A549 (cell line): ENCODE measurements at regions not wholly inside any gene's neighbourhood (a gene's known extent, or its start where the extent isn't known, plus 50 kb on each side); places are given as distances from the start of the nearest gene placed in this dataset.

Experiments used
- ATAC-seq, 2 experiments: fragments of 200-7000 bp in 1 of 2; fragments of >200 bp in 1 of 2; cut with Nextera tagmentation in 1 of 2; cut with Tn5 transposase in 1 of 2; 3 replicates each; pipeline versions ENCODE4 v1.8.0 to v1.9.1; 2018 to 2020; ENCODE audit warnings: mild to moderate bottlenecking in 1 of 2, moderate library complexity in 1 of 2
- CTCF ChIA-PET: fragments of 300-600 bp; sonication (Branson Sonifier 250); formaldehyde crosslinking; extraction: SDS; loops from one replicate; lab custom pipeline; 2021; ENCODE audit warnings: antibody characterized with exemption, inconsistent platforms; lab: Yijun Ruan, JAX
- POLR2A ChIA-PET: fragments of 350-600 bp; formaldehyde crosslinking; extraction: SDS; loops from one replicate; lab custom pipeline; 2021; ENCODE audit warnings: antibody characterized with exemption, inconsistent platforms; lab: Yijun Ruan, JAX
- DNase-seq, 2 experiments: peaks; one replicate each; pipeline versions ENCODE4 v3.0.0 to v3.0.0-alpha.2; 2011 to 2016; ENCODE audit warnings: low read depth in 1 of 2, low spot score in 1 of 2
- FAIRE-seq: peaks from 2 replicates; lab custom pipeline; 2011; peaks lifted over from hg19 to GRCh38; lab: Jason Lieb, UNC
- H3K27ac ChIP-seq, 2 experiments: fragments of >200 bp; sonication (Bioruptor Twin); formaldehyde crosslinking; 3 replicates each; pipeline ENCODE4 v1.5.1; 2016 to 2017
- H3K4me1 ChIP-seq: fragments of >200 bp; sonication (Bioruptor Twin); formaldehyde crosslinking; 3 replicates; pipeline ENCODE4 v1.6.1; 2016
- H3K4me2 ChIP-seq: fragments of >200 bp; sonication (Bioruptor Twin); formaldehyde crosslinking; 3 replicates; pipeline ENCODE4 v1.6.1; 2016
- H3K4me3 ChIP-seq: fragments of >200 bp; sonication (Bioruptor Twin); formaldehyde crosslinking; 3 replicates; pipeline ENCODE4 v1.5.1; 2016
- H3K9me3 ChIP-seq: fragments of >200 bp; sonication (Bioruptor Twin); formaldehyde crosslinking; 3 replicates; pipeline ENCODE4 v1.6.1; 2016
- CBX2 ChIP-seq: fragments of 200-600 bp; sonication (generic); IDR thresholded peaks from 2 replicates; pipeline ENCODE4 v1.6.1; 2016; ENCODE audit warnings: low read depth, mild to moderate bottlenecking, borderline replicate concordance
- CBX8 ChIP-seq: fragments of 200-600 bp; sonication (generic); IDR thresholded peaks from 2 replicates; pipeline ENCODE4 v1.6.1; 2016
- EHMT2 ChIP-seq: fragments of 200-600 bp; sonication (generic); IDR thresholded peaks from 2 replicates; pipeline ENCODE4 v1.6.1; 2016; ENCODE audit warnings: antibody characterized with exemption, low read depth, mild to moderate bottlenecking, moderate library complexity
- EP300 ChIP-seq, 2 experiments: fragments of >200 bp; sonication (Bioruptor Twin); formaldehyde crosslinking; IDR thresholded peaks; 2 replicates in 1 of 2; 3 replicates in 1 of 2; pipeline ENCODE4 v1.6.1; 2016 to 2017
- FOSB ChIP-seq: fragments of 250-450 bp; sonication (Bioruptor Pico); IDR thresholded peaks from 2 replicates; pipeline ENCODE4 v1.5.0; 2020; ENCODE audit warnings: mild to moderate bottlenecking, moderate library complexity
- FOSL2 ChIP-seq, 2 experiments: fragments of 450-650 bp in 1 of 2; fragments of >200 bp in 1 of 2; sonication (Bioruptor Twin) in 1 of 2; formaldehyde crosslinking; IDR thresholded peaks; 2 replicates each; pipeline versions ENCODE4 v1.5.0 to v1.6.1; 2016 to 2020; ENCODE audit warnings: mild to moderate bottlenecking in 1 of 2, moderate library complexity in 1 of 2
- FOXS1 ChIP-seq: fragments of 250-450 bp; sonication (Bioruptor Pico); IDR thresholded peaks from 2 replicates; pipeline ENCODE4 v1.5.0; 2020; ENCODE audit warnings: mild to moderate bottlenecking, moderate library complexity
- HDAC2 ChIP-seq: fragments of 200-600 bp; sonication (generic); IDR thresholded peaks from 2 replicates; pipeline ENCODE4 v1.6.1; 2016
- HOXB13 ChIP-seq: fragments of 250-450 bp; sonication (Bioruptor Pico); IDR thresholded peaks from 2 replicates; pipeline ENCODE4 v1.5.0; 2020; ENCODE audit warnings: low read depth, mild to moderate bottlenecking, moderate library complexity
- HOXB5 ChIP-seq: fragments of 250-450 bp; sonication (Bioruptor Pico); IDR thresholded peaks from 2 replicates; pipeline ENCODE4 v1.5.0; 2020; ENCODE audit warnings: mild to moderate bottlenecking, moderate library complexity
- JUNB ChIP-seq: fragments of >200 bp; sonication (Bioruptor Twin); formaldehyde crosslinking; IDR thresholded peaks from 2 replicates; pipeline ENCODE4 v1.6.1; 2016
- KDM1A ChIP-seq: fragments of 200-600 bp; sonication (generic); IDR thresholded peaks from 2 replicates; pipeline ENCODE4 v1.6.1; 2016; ENCODE audit warnings: low read depth, mild to moderate bottlenecking
- MAFK ChIP-seq: fragments of 450-650 bp; IDR thresholded peaks from 2 replicates; pipeline ENCODE4 v1.6.1; 2014; ENCODE audit not compliant: partially characterized antibody
- MYC ChIP-seq: IDR thresholded peaks from 2 replicates; pipeline ENCODE4 v1.6.1; 2012; ENCODE audit warnings: mild to moderate bottlenecking, inconsistent platforms, low read length, improper control_type of control experiment, borderline replicate concordance
- NR3C1 ChIP-seq: fragments of >200 bp; sonication (Bioruptor Twin); formaldehyde crosslinking; IDR thresholded peaks from 3 replicates; pipeline ENCODE4 v1.6.1; 2017
- PBX3 ChIP-seq: IDR thresholded peaks from 2 replicates; pipeline ENCODE4 v1.6.1; 2012
- POLR2A ChIP-seq: IDR thresholded peaks from 2 replicates; pipeline ENCODE4 v1.6.1; 2012; ENCODE audit warnings: mild to moderate bottlenecking, low read length
- POLR2AphosphoS2 ChIP-seq: conservative IDR thresholded peaks from 2 replicates; pipeline ENCODE4 v1.6.1; 2012; ENCODE audit warnings: low read length, improper control_type of control experiment, inconsistent platforms
- RFX5 ChIP-seq: fragments of 450-650 bp; IDR thresholded peaks from 2 replicates; pipeline ENCODE4 v1.7.1; 2014; ENCODE audit warnings: antibody characterized with exemption, mild to moderate bottlenecking, moderate library complexity
- RNF2 ChIP-seq: fragments of 200-600 bp; sonication (generic); IDR thresholded peaks from 2 replicates; pipeline ENCODE4 v1.6.1; 2016; ENCODE audit warnings: low read depth, mild to moderate bottlenecking, antibody characterized with exemption, moderate library complexity, borderline replicate concordance
- TFCP2L1 ChIP-seq: fragments of 250-450 bp; sonication (Bioruptor Pico); IDR thresholded peaks from 2 replicates; pipeline ENCODE4 v1.5.0; 2021; ENCODE audit warnings: mild to moderate bottlenecking
- WGBS: methylation state at CpG from one replicate; pipeline ENCODE4 v1.1.6; 2017; ENCODE audit errors: missing lambda C conversion rate; 5-methylcytosine and 5-hydroxymethylcytosine counted together
- TF ChIP-seq, protein P1 (sequence below): fragments of 150-350 bp; IDR thresholded peaks from 2 replicates; pipeline ENCODE4 v1.6.1; 2014; ENCODE audit warnings: low read depth, mild to moderate bottlenecking, low read length
- TF ChIP-seq, protein P2 (sequence below): IDR thresholded peaks from 2 replicates; pipeline ENCODE4 v1.6.1; 2012; ENCODE audit warnings: low read depth, borderline replicate concordance
- TF ChIP-seq, protein P3 (sequence below): fragments of >200 bp; sonication (Bioruptor Twin); formaldehyde crosslinking; IDR thresholded peaks from 3 replicates; pipeline ENCODE4 v1.5.1; 2016
- TF ChIP-seq, protein P4 (sequence below): fragments of >200 bp; sonication (Bioruptor Twin); formaldehyde crosslinking; IDR thresholded peaks from 3 replicates; pipeline ENCODE4 v1.6.1; 2016

- ChIA-PET POLR2A (no interaction called here), CTCF (no interaction called here)
- Histone ChIP-seq H3K4me2 (no peak overlapping the region), H3K4me3 (no peak overlapping the region), H3K4me1 (no peaks in the 10 kb centered on the region), H3K9me3 (no peaks in the 10 kb centered on the region), H3K27ac (no peak overlapping the region)
- DNase-seq (no peak), FAIRE-seq (no peak), ATAC-seq (no peak)
- TF ChIP-seq POLR2AphosphoS2 (no peak), PBX3 (no peak), CBX2 (no peak)
- TF ChIP-seq, protein P1, sequence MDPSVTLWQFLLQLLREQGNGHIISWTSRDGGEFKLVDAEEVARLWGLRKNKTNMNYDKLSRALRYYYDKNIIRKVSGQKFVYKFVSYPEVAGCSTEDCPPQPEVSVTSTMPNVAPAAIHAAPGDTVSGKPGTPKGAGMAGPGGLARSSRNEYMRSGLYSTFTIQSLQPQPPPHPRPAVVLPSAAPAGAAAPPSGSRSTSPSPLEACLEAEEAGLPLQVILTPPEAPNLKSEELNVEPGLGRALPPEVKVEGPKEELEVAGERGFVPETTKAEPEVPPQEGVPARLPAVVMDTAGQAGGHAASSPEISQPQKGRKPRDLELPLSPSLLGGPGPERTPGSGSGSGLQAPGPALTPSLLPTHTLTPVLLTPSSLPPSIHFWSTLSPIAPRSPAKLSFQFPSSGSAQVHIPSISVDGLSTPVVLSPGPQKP = no peak
These were observed 136.3 kb upstream of the SMAD1 start for GRCh38 chr4:145345401-145345800.

GRCh38 chr4:145341381-145341780 lies 140.3 kb upstream of the SMAD1 start:
- FAIRE-seq (no peak), ATAC-seq (no peak), DNase-seq (no peak)
- H3K9me3 ChIP-seq = no peaks in the 10 kb centered on the region
- CTCF ChIA-PET = no interaction called here
- TF ChIP-seq TFCP2L1 (CRISPR knock-in tag) = no peak
- no peak for TF ChIP-seq FOSL2 (IDR thresholded peaks at IDR 0.05)
- no peak for TF ChIP-seq FOSL2 (CRISPR knock-in tag; IDR thresholded peaks at IDR 0.05)
- TF ChIP-seq, protein P2, sequence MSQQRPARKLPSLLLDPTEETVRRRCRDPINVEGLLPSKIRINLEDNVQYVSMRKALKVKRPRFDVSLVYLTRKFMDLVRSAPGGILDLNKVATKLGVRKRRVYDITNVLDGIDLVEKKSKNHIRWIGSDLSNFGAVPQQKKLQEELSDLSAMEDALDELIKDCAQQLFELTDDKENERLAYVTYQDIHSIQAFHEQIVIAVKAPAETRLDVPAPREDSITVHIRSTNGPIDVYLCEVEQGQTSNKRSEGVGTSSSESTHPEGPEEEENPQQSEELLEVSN = no peak
- TF ChIP-seq MAFK = no peak
- TF ChIP-seq POLR2AphosphoS2 = no peak
- TF ChIP-seq EHMT2 = no peak
- TF ChIP-seq CBX2 = no peak
- no peak for TF ChIP-seq RFX5
- no peak for TF ChIP-seq NR3C1
- TF ChIP-seq FOSB (CRISPR knock-in tag) = no peak
- TF ChIP-seq HOXB13 (CRISPR knock-in tag) = no peak
- no peak for TF ChIP-seq HOXB5 (CRISPR knock-in tag)
- no peak overlapping the region for H3K4me3 ChIP-seq
- H3K4me2 ChIP-seq = no peak overlapping the region
- no peaks in the 10 kb centered on the region for H3K4me1 ChIP-seq
- H3K27ac ChIP-seq = no peak overlapping the region
- POLR2A ChIA-PET = no interaction called here
- WGBS = 63% methylated on average over 1 of the region's 1 CpG

DNA sequence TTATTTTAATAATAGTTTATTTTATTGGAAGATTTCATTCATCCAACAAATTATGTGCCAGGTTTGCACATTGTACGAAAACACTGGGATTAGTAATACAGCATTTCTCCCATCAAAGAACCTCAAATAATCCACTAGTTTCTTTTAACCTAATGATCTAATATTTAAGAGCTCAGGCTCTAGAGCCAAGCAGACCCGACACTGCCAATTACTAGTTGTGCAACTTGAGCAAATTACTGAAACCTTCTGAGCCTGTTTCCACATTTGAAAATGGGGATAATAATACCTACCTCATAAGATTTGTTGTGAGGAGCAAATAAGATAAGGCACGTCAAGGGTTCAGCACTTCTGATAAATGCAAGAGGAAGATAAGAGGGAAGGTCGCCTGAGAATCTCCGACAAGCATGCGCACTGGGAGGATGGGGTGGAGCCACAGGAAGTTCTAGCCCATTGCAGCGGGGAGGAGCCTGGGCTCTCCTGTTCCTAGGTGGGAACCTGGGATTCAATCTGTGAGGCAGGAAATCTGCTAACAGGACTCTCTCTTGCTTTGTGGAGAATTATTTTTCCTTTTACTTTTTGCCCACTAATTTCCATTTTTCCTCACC lies 141.5 kb upstream of the SMAD1 start:
- POLR2A ChIA-PET = no interaction called here
- no peak for FAIRE-seq
- Histone ChIP-seq H3K9me3 (no peaks in the 10 kb centered on the region), H3K27ac (no peak overlapping the region), H3K4me1 (no peaks in the 10 kb centered on the region)
- WGBS = 75% methylated on average over 7 of the region's 7 CpGs
- CTCF ChIA-PET = no interaction called here
- TF ChIP-seq RNF2 (no peak), KDM1A (no peak), HOXB5 (CRISPR knock-in tag) (no peak), RFX5 (no peak), CBX8 (no peak), POLR2A (no peak), EP300 (IDR thresholded peaks at IDR 0.05) (no peak), MYC (no peak), HDAC2 (no peak), POLR2AphosphoS2 (no peak), MAFK (no peak), TFCP2L1 (CRISPR knock-in tag) (no peak), JUNB (no peak), FOXS1 (no peak)
- TF ChIP-seq, protein P1 = no peak
- TF ChIP-seq, protein P3, sequence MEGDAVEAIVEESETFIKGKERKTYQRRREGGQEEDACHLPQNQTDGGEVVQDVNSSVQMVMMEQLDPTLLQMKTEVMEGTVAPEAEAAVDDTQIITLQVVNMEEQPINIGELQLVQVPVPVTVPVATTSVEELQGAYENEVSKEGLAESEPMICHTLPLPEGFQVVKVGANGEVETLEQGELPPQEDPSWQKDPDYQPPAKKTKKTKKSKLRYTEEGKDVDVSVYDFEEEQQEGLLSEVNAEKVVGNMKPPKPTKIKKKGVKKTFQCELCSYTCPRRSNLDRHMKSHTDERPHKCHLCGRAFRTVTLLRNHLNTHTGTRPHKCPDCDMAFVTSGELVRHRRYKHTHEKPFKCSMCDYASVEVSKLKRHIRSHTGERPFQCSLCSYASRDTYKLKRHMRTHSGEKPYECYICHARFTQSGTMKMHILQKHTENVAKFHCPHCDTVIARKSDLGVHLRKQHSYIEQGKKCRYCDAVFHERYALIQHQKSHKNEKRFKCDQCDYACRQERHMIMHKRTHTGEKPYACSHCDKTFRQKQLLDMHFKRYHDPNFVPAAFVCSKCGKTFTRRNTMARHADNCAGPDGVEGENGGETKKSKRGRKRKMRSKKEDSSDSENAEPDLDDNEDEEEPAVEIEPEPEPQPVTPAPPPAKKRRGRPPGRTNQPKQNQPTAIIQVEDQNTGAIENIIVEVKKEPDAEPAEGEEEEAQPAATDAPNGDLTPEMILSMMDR = no peak
- TF ChIP-seq, protein P4, sequence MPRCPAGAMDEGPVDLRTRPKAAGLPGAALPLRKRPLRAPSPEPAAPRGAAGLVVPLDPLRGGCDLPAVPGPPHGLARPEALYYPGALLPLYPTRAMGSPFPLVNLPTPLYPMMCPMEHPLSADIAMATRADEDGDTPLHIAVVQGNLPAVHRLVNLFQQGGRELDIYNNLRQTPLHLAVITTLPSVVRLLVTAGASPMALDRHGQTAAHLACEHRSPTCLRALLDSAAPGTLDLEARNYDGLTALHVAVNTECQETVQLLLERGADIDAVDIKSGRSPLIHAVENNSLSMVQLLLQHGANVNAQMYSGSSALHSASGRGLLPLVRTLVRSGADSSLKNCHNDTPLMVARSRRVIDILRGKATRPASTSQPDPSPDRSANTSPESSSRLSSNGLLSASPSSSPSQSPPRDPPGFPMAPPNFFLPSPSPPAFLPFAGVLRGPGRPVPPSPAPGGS = no peak
- TF ChIP-seq, all 56 proteins: peak for 0
- ATAC-seq = no peak
- DNase-seq = no peak
- no peak overlapping the region for H3K4me3 ChIP-seq
- no peak overlapping the region for H3K4me2 ChIP-seq
